Ishikawa (cell line): ENCODE measurements at regions not wholly inside any gene's neighbourhood (a gene's known extent, or its start where the extent isn't known, plus 50 kb on each side); places are given as distances from the start of the nearest gene placed in this dataset.

Experiments
- CEBPB ChIP-seq: IDR thresholded peaks from 2 replicates; pipeline ENCODE4 v1.6.1; 2012
- CREB1 ChIP-seq: IDR thresholded peaks from 2 replicates; pipeline ENCODE4 v1.6.1; 2012; ENCODE audit warnings: low read depth
- EGR1 ChIP-seq: IDR thresholded peaks from 2 replicates; pipeline ENCODE4 v1.6.1; 2012
- EP300 ChIP-seq: IDR thresholded peaks from 2 replicates; pipeline ENCODE4 v1.6.1; 2012; ENCODE audit warnings: borderline replicate concordance
- FOXM1 ChIP-seq: IDR thresholded peaks from 2 replicates; pipeline ENCODE4 v1.6.1; 2012; ENCODE audit warnings: low read depth, borderline replicate concordance
- MAX ChIP-seq: IDR thresholded peaks from 2 replicates; pipeline ENCODE4 v1.6.1; 2012
- NFIC ChIP-seq: IDR thresholded peaks from 2 replicates; pipeline ENCODE4 v1.6.1; 2012
- RAD21 ChIP-seq: IDR thresholded peaks from 2 replicates; pipeline ENCODE4 v1.6.1; 2012; ENCODE audit warnings: low read depth
- REST ChIP-seq: IDR thresholded peaks from 2 replicates; pipeline ENCODE4 v1.6.1; 2012; ENCODE audit warnings: low read depth, mild to moderate bottlenecking
- TAF1 ChIP-seq: IDR thresholded peaks from 2 replicates; pipeline ENCODE4 v1.6.1; 2012; ENCODE audit warnings: low read depth, mild to moderate bottlenecking
- TCF12 ChIP-seq: IDR thresholded peaks from 2 replicates; pipeline ENCODE4 v1.6.1; 2012; ENCODE audit warnings: low read depth
- TEAD4 ChIP-seq: IDR thresholded peaks from 2 replicates; pipeline ENCODE4 v1.6.1; 2012
- USF1 ChIP-seq: IDR thresholded peaks from 2 replicates; pipeline ENCODE4 v1.6.1; 2012
- YY1 ChIP-seq: IDR thresholded peaks from 2 replicates; pipeline ENCODE4 v1.6.1; 2012; ENCODE audit warnings: low read depth
- ZBTB7A ChIP-seq: IDR thresholded peaks from 2 replicates; pipeline ENCODE4 v1.6.1; 2012; ENCODE audit warnings: low read depth

GRCh38 chr13:76829572-76830327 lies 56.5 kb downstream of the KCTD12 start:
- TF ChIP-seq TCF12 = no peak
- no peak for TF ChIP-seq TAF1
- no peak for TF ChIP-seq CREB1
- TF ChIP-seq FOXM1 = no peak
- no peak for TF ChIP-seq YY1
- no peak for TF ChIP-seq NFIC
- TF ChIP-seq ZBTB7A = no peak
- no peak for TF ChIP-seq EGR1
- no peak for TF ChIP-seq TEAD4
- TF ChIP-seq MAX = no peak
- TF ChIP-seq CEBPB = no peak
- TF ChIP-seq RAD21 = no peak
- TF ChIP-seq EP300 = no peak

GRCh38 chr13:76828316-76828741 lies 57.9 kb downstream of the KCTD12 start:
- TF ChIP-seq REST (no peak), EGR1 (no peak), CEBPB (no peak), TAF1 (no peak)

GRCh38 chr13:76826527-76826926 lies 59.7 kb downstream of the KCTD12 start:
- TF ChIP-seq USF1 (no peak), NFIC (no peak), CREB1 (no peak), TAF1 (no peak), YY1 (no peak), EP300 (no peak), TEAD4 (no peak), FOXM1 (no peak), REST (no peak), RAD21 (no peak), EGR1 (no peak), CEBPB (no peak), TCF12 (no peak), ZBTB7A (no peak), MAX (no peak)

- TF ChIP-seq TAF1 (no peak), ZBTB7A (no peak), CREB1 (no peak), RAD21 (no peak), TEAD4 (no peak)
Observed at GRCh38 chr13:76825430-76825829, 60.8 kb downstream of the KCTD12 start.

GRCh38 chr13:76823969-76824368 lies 62.2 kb downstream of the KCTD12 start:
- TF ChIP-seq MAX = no peak
- TF ChIP-seq REST = no peak
- no peak for TF ChIP-seq ZBTB7A
- no peak for TF ChIP-seq CEBPB
- TF ChIP-seq TAF1 = no peak
- TF ChIP-seq TCF12 = no peak
- no peak for TF ChIP-seq EGR1
- no peak for TF ChIP-seq NFIC
- TF ChIP-seq TEAD4 = no peak
